ENCODE measurements at regions not wholly inside any gene's neighbourhood (a gene's known extent, or its start where the extent isn't known, plus 50 kb on each side); places are given as distances from the start of the nearest gene placed in this dataset.

DNA sequence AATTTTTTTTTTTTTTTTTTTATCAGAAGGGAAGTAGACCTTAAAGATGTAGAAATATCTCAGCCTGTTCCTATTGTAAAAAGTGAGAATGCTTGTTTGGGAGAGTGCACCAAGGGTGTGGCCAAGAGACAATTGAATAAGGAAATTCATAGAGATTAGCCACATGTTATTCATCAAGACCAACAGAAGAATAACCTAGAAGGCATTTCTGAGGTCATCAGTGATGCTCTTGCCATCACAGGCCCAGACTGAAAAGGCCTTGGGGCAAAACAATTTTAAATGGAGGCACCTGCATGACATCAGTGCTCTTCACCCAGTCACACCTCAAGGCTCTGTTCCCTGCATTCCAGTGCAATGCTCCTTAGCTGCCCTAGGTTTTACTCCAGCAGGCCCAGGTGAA is 2043.3 kb upstream of the PIK3C3 start:
- TF ChIP-seq JUND (IDR thresholded peaks at IDR 0.05), result no peak
- TF ChIP-seq TAF1 (conservative IDR thresholded peaks at IDR 0.05), result no peak
- no peak for TF ChIP-seq EGR1 (IDR thresholded peaks at IDR 0.05; ENCODE audit: low read depth in 2 of 2)
- no peak for TF ChIP-seq RXRA (IDR thresholded peaks at IDR 0.05)
- TF ChIP-seq, protein P1, sequence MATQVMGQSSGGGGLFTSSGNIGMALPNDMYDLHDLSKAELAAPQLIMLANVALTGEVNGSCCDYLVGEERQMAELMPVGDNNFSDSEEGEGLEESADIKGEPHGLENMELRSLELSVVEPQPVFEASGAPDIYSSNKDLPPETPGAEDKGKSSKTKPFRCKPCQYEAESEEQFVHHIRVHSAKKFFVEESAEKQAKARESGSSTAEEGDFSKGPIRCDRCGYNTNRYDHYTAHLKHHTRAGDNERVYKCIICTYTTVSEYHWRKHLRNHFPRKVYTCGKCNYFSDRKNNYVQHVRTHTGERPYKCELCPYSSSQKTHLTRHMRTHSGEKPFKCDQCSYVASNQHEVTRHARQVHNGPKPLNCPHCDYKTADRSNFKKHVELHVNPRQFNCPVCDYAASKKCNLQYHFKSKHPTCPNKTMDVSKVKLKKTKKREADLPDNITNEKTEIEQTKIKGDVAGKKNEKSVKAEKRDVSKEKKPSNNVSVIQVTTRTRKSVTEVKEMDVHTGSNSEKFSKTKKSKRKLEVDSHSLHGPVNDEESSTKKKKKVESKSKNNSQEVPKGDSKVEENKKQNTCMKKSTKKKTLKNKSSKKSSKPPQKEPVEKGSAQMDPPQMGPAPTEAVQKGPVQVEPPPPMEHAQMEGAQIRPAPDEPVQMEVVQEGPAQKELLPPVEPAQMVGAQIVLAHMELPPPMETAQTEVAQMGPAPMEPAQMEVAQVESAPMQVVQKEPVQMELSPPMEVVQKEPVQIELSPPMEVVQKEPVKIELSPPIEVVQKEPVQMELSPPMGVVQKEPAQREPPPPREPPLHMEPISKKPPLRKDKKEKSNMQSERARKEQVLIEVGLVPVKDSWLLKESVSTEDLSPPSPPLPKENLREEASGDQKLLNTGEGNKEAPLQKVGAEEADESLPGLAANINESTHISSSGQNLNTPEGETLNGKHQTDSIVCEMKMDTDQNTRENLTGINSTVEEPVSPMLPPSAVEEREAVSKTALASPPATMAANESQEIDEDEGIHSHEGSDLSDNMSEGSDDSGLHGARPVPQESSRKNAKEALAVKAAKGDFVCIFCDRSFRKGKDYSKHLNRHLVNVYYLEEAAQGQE (IDR thresholded peaks at IDR 0.05), result no peak
- no peak for TF ChIP-seq SP1 (IDR thresholded peaks at IDR 0.05)
- TF ChIP-seq HNF4G (IDR thresholded peaks at IDR 0.05), result no peak
- TF ChIP-seq, protein P2, sequence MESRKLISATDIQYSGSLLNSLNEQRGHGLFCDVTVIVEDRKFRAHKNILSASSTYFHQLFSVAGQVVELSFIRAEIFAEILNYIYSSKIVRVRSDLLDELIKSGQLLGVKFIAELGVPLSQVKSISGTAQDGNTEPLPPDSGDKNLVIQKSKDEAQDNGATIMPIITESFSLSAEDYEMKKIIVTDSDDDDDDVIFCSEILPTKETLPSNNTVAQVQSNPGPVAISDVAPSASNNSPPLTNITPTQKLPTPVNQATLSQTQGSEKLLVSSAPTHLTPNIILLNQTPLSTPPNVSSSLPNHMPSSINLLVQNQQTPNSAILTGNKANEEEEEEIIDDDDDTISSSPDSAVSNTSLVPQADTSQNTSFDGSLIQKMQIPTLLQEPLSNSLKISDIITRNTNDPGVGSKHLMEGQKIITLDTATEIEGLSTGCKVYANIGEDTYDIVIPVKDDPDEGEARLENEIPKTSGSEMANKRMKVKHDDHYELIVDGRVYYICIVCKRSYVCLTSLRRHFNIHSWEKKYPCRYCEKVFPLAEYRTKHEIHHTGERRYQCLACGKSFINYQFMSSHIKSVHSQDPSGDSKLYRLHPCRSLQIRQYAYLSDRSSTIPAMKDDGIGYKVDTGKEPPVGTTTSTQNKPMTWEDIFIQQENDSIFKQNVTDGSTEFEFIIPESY (IDR thresholded peaks at IDR 0.05), result no peak
- TF ChIP-seq NR2F2 (IDR thresholded peaks at IDR 0.05), result no peak
- TF ChIP-seq GABPA (IDR thresholded peaks at IDR 0.05 in 1 of 2, conservative IDR thresholded peaks at IDR 0.05 in 1 of 2), result no peak
- TF ChIP-seq, protein P3, sequence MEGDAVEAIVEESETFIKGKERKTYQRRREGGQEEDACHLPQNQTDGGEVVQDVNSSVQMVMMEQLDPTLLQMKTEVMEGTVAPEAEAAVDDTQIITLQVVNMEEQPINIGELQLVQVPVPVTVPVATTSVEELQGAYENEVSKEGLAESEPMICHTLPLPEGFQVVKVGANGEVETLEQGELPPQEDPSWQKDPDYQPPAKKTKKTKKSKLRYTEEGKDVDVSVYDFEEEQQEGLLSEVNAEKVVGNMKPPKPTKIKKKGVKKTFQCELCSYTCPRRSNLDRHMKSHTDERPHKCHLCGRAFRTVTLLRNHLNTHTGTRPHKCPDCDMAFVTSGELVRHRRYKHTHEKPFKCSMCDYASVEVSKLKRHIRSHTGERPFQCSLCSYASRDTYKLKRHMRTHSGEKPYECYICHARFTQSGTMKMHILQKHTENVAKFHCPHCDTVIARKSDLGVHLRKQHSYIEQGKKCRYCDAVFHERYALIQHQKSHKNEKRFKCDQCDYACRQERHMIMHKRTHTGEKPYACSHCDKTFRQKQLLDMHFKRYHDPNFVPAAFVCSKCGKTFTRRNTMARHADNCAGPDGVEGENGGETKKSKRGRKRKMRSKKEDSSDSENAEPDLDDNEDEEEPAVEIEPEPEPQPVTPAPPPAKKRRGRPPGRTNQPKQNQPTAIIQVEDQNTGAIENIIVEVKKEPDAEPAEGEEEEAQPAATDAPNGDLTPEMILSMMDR (IDR thresholded peaks at IDR 0.05; ENCODE audit: low read depth, low read length, missing input control), result no peak
- TF ChIP-seq YY1 (IDR thresholded peaks at IDR 0.05), result no peak
- TF ChIP-seq, protein P4, sequence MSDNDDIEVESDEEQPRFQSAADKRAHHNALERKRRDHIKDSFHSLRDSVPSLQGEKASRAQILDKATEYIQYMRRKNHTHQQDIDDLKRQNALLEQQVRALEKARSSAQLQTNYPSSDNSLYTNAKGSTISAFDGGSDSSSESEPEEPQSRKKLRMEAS (IDR thresholded peaks at IDR 0.05), result no peak
- no peak for TF ChIP-seq FOXA1 (IDR thresholded peaks at IDR 0.05)
- TF ChIP-seq FOXA2 (IDR thresholded peaks at IDR 0.05), result no peak
- TF ChIP-seq, protein P5, sequence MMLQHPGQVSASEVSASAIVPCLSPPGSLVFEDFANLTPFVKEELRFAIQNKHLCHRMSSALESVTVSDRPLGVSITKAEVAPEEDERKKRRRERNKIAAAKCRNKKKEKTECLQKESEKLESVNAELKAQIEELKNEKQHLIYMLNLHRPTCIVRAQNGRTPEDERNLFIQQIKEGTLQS (IDR thresholded peaks at IDR 0.05), result no peak
- no peak for TF ChIP-seq RAD21 (IDR thresholded peaks at IDR 0.05)
- H3K27me3 ChIP-seq (ENCODE audit: control insufficient read depth in 4 of 4, insufficient read depth in 4 of 4, low read length in 3 of 4), result no peaks in the 10 kb centered on the region
- H3K27ac ChIP-seq (ENCODE audit: low read depth in 1 of 2, low read length in 2 of 2), result no peak overlapping the region
- no peak overlapping the region for H3K4me3 ChIP-seq (ENCODE audit: low read depth in 1 of 3, low read length in 3 of 3)
- DNase-seq (ENCODE audit: low spot score), result no peak
- H3K9me3 ChIP-seq (ENCODE audit: control insufficient read depth in 4 of 4, low read length in 3 of 4), result no peaks in the 10 kb centered on the region
- H3K4me1 ChIP-seq (ENCODE audit: control insufficient read depth in 4 of 4, insufficient read depth in 4 of 4, low read length in 3 of 4), result no peaks in the 10 kb centered on the region
- H3K36me3 ChIP-seq (ENCODE audit: control insufficient read depth in 4 of 4, insufficient read depth in 3 of 4, low read depth in 1 of 4, low read length in 3 of 4), result no peaks in the 10 kb centered on the region
- no peak overlapping the region for H3K9ac ChIP-seq (ENCODE audit: low read depth in 1 of 2, low read length in 2 of 2)

DNA sequence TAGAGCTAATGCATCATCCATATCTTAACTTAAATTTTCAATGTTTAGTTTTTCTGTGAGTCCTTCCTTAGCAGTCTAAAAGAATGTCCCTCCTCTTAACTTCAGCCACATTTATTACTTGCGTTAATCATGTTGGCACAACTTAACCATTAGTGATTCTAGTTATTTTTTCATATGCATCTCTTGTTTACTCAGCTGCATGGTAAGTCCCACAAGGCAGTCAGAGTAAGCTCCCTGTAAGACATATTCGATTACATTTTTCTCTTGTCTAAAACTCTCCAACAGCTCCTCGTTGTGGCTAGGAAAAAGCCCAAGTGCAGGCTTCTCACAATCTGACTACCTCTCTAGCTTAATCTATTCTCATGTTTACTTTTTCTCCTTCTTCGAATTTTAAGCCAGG is 2045.3 kb upstream of the PIK3C3 start:
- H3K36me3 ChIP-seq (ENCODE audit: control insufficient read depth in 4 of 4, insufficient read depth in 3 of 4, low read depth in 1 of 4, low read length in 3 of 4), result no peaks in the 10 kb centered on the region
- no peak overlapping the region for H3K4me3 ChIP-seq (ENCODE audit: low read depth in 1 of 3, low read length in 3 of 3)
- no peak for TF ChIP-seq SP1 (IDR thresholded peaks at IDR 0.05)
- no peak for TF ChIP-seq NR2F2 (IDR thresholded peaks at IDR 0.05)
- no peak for TF ChIP-seq RAD21 (IDR thresholded peaks at IDR 0.05)
- TF ChIP-seq, protein P4 (IDR thresholded peaks at IDR 0.05), result no peak
- TF ChIP-seq EGR1 (IDR thresholded peaks at IDR 0.05; ENCODE audit: low read depth in 2 of 2), result no peak
- TF ChIP-seq, protein P2 (IDR thresholded peaks at IDR 0.05), result no peak
- H3K9ac ChIP-seq (ENCODE audit: low read depth in 1 of 2, low read length in 2 of 2), result no peak overlapping the region
- 57% methylated on average over 4 of the region's 4 CpGs for WGBS
- H3K27ac ChIP-seq (ENCODE audit: low read depth in 1 of 2, low read length in 2 of 2), result no peak overlapping the region
- DNase-seq (ENCODE audit: low spot score), result no peak
- H3K9me3 ChIP-seq (ENCODE audit: control insufficient read depth in 4 of 4, low read length in 3 of 4), result no peaks in the 10 kb centered on the region
- no peaks in the 10 kb centered on the region for H3K27me3 ChIP-seq (ENCODE audit: control insufficient read depth in 4 of 4, insufficient read depth in 4 of 4, low read length in 3 of 4)
- H3K4me1 ChIP-seq (ENCODE audit: control insufficient read depth in 4 of 4, insufficient read depth in 4 of 4, low read length in 3 of 4), result no peaks in the 10 kb centered on the region

All from liver (tissue), 8 donors.